Astrocyte (in vitro differentiated cells and primary cell): ENCODE measurements at regions not wholly inside any gene's neighbourhood (a gene's known extent, or its start where the extent isn't known, plus 50 kb on each side); places are given as distances from the start of the nearest gene placed in this dataset.
"Not testable (repeated sequence)": the region's sequence is repeated elsewhere in the genome, so short reads cannot be mapped to it uniquely, and the experiment has no call there.

Source experiments
- EZH2 ChIP-seq: IDR thresholded peaks from 2 replicates; pipeline ENCODE4 v1.6.1; 2012; ENCODE audit warnings: mild to moderate bottlenecking, low read length, inconsistent platforms; ENCODE audit not compliant: insufficient read depth
- TF ChIP-seq, protein P1 (sequence below): IDR thresholded peaks from 2 replicates; pipeline ENCODE4 v1.5.1; 2011; ENCODE audit warnings: low read depth, mild to moderate bottlenecking, inconsistent platforms, low read length, moderate library complexity; ENCODE audit not compliant: insufficient read depth

GRCh38 chr7:149948444-149948843 lies 74.7 kb downstream of the ATP6V0E2 start:
- TF ChIP-seq, protein P1, sequence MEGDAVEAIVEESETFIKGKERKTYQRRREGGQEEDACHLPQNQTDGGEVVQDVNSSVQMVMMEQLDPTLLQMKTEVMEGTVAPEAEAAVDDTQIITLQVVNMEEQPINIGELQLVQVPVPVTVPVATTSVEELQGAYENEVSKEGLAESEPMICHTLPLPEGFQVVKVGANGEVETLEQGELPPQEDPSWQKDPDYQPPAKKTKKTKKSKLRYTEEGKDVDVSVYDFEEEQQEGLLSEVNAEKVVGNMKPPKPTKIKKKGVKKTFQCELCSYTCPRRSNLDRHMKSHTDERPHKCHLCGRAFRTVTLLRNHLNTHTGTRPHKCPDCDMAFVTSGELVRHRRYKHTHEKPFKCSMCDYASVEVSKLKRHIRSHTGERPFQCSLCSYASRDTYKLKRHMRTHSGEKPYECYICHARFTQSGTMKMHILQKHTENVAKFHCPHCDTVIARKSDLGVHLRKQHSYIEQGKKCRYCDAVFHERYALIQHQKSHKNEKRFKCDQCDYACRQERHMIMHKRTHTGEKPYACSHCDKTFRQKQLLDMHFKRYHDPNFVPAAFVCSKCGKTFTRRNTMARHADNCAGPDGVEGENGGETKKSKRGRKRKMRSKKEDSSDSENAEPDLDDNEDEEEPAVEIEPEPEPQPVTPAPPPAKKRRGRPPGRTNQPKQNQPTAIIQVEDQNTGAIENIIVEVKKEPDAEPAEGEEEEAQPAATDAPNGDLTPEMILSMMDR = not testable (repeated sequence)
- not testable (repeated sequence) for TF ChIP-seq EZH2
